ENCODE measurements at regions not wholly inside any gene's neighbourhood (a gene's known extent, or its start where the extent isn't known, plus 50 kb on each side); places are given as distances from the start of the nearest gene placed in this dataset.

DNA sequence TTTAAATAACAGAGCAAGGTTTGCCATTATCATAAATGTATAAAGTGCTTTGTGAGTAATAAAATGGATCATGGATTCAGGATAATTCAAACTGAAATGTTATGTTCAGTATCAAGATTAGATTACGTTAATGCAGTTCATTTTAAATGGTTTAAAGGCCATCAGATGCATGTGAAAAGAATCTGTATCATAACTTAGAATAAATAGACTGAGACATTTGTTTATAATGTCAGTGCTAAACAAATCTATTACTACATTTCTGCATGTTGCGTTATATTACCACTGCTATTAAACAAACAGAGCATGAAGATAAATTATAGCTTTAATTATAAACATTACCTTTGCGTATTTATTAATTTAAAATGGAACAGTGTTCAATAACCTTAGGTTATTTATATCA, 160.2 kb downstream of the TOX3 start:
- no peak overlapping the region for H3K4me3 ChIP-seq (ENCODE audit: control insufficient read depth, low read depth, low read length)
- TF ChIP-seq CTCF (conservative IDR thresholded peaks at IDR 0.05; ENCODE audit: control insufficient read depth, insufficient read depth, low read depth, low read length): no peak
- DNase-seq (ENCODE audit: low read depth): no peak

GRCh38 chr16:52384378-52384777, 162.6 kb downstream of the TOX3 start:
- no peak for TF ChIP-seq CTCF (conservative IDR thresholded peaks at IDR 0.05; ENCODE audit: control insufficient read depth, insufficient read depth, low read depth, low read length)
- DNase-seq (ENCODE audit: low read depth): no peak
- no peak overlapping the region for H3K4me3 ChIP-seq (ENCODE audit: control insufficient read depth, low read depth, low read length)

GRCh38 chr16:52383640-52384292, 163.2 kb downstream of the TOX3 start:
- DNase-seq (ENCODE audit: low read depth): no peak
- TF ChIP-seq CTCF (conservative IDR thresholded peaks at IDR 0.05; ENCODE audit: control insufficient read depth, insufficient read depth, low read depth, low read length): no peak
- no peak overlapping the region for H3K4me3 ChIP-seq (ENCODE audit: control insufficient read depth, low read depth, low read length)

- no peak for DNase-seq (ENCODE audit: low read depth)
- no peak for TF ChIP-seq CTCF (conservative IDR thresholded peaks at IDR 0.05; ENCODE audit: control insufficient read depth, insufficient read depth, low read depth, low read length)
- H3K4me3 ChIP-seq (ENCODE audit: control insufficient read depth, low read depth, low read length): no peak overlapping the region
Measured at GRCh38 chr16:52383119-52383518, 163.8 kb downstream of the TOX3 start.

GRCh38 chr16:52379551-52379950, 167.4 kb downstream of the TOX3 start:
- no peak for TF ChIP-seq CTCF (conservative IDR thresholded peaks at IDR 0.05; ENCODE audit: control insufficient read depth, insufficient read depth, low read depth, low read length)
- DNase-seq (ENCODE audit: low read depth): no peak
- no peak overlapping the region for H3K4me3 ChIP-seq (ENCODE audit: control insufficient read depth, low read depth, low read length)

- no peak for DNase-seq (ENCODE audit: low read depth)
- H3K4me3 ChIP-seq (ENCODE audit: control insufficient read depth, low read depth, low read length): no peak overlapping the region
- TF ChIP-seq CTCF (conservative IDR thresholded peaks at IDR 0.05; ENCODE audit: control insufficient read depth, insufficient read depth, low read depth, low read length): no peak
Measured at GRCh38 chr16:52376676-52377280, 170.2 kb downstream of the TOX3 start.
